Adipocyte (in vitro differentiated cells): ENCODE measurements at regions not wholly inside any gene's neighbourhood (a gene's known extent, or its start where the extent isn't known, plus 50 kb on each side); places are given as distances from the start of the nearest gene placed in this dataset.

Experiments
- DNase-seq: peaks from one replicate; pipeline ENCODE4 v3.0.0-alpha.2; 2015; ENCODE audit warnings: low read depth
- H3K27me3 ChIP-seq: replicated peaks from 2 replicates; pipeline ENCODE4 v1.7.0; 2013; ENCODE audit warnings: mild to moderate bottlenecking, low read length, moderate library complexity; ENCODE audit not compliant: control insufficient read depth, insufficient read depth
- H3K36me3 ChIP-seq: 2 replicates; pipeline ENCODE4 v1.7.0; 2013; ENCODE audit warnings: low read length, mild to moderate bottlenecking, moderate library complexity; ENCODE audit not compliant: control insufficient read depth, insufficient read depth, severe bottlenecking
- H3K4me1 ChIP-seq: 2 replicates; pipeline ENCODE4 v1.7.0; 2013; ENCODE audit warnings: mild to moderate bottlenecking, low read length, moderate library complexity; ENCODE audit not compliant: control insufficient read depth, insufficient read depth
- H3K4me3 ChIP-seq: 2 replicates; pipeline ENCODE4 v1.7.0; 2013; ENCODE audit warnings: mild to moderate bottlenecking, low read length, moderate library complexity
- H3K9ac ChIP-seq: 2 replicates; pipeline ENCODE4 v1.7.0; 2013; ENCODE audit warnings: mild to moderate bottlenecking, low read length, moderate library complexity
- H3K9me3 ChIP-seq: 2 replicates; pipeline ENCODE4 v1.7.0; 2013; ENCODE audit warnings: mild to moderate bottlenecking, low read length, moderate library complexity; ENCODE audit not compliant: control insufficient read depth

GRCh38 chr11:16685914-16686313 lies 52.5 kb upstream of the C11orf58 start:
- H3K4me3 ChIP-seq, result no peak overlapping the region
- H3K9me3 ChIP-seq, result no peaks in the 10 kb centered on the region
- H3K4me1 ChIP-seq, result no peaks in the 10 kb centered on the region
- H3K36me3 ChIP-seq, result no peaks in the 10 kb centered on the region
- H3K27me3 ChIP-seq, result no peaks in the 10 kb centered on the region
- H3K9ac ChIP-seq, result no peak overlapping the region
- DNase-seq, result no peak

GRCh38 chr11:16678466-16679116 lies 59.9 kb upstream of the C11orf58 start:
- Histone ChIP-seq H3K4me3 (no peak overlapping the region), H3K4me1 (no peaks in the 10 kb centered on the region), H3K27me3 (no peaks in the 10 kb centered on the region), H3K9me3 (peaks cover 4% of the 10 kb centered on the region), H3K36me3 (no peaks in the 10 kb centered on the region), H3K9ac (no peak overlapping the region)
- DNase-seq, result no peak

GRCh38 chr11:16669799-16670415 lies 68.5 kb upstream of the C11orf58 start:
- Histone ChIP-seq H3K9ac (no peak overlapping the region), H3K9me3 (peaks cover 6% of the 10 kb centered on the region), H3K36me3 (no peaks in the 10 kb centered on the region), H3K4me3 (no peak overlapping the region), H3K27me3 (no peaks in the 10 kb centered on the region), H3K4me1 (no peaks in the 10 kb centered on the region)
- peak; percentile 2 for DNase-seq

- Histone ChIP-seq H3K36me3 (no peaks in the 10 kb centered on the region), H3K9me3 (no peaks in the 10 kb centered on the region), H3K4me3 (no peak overlapping the region), H3K9ac (no peak overlapping the region), H3K4me1 (no peaks in the 10 kb centered on the region), H3K27me3 (no peaks in the 10 kb centered on the region)
- DNase-seq, result peak; percentile 46
Observed at GRCh38 chr11:16632295-16633200, 105.9 kb upstream of the C11orf58 start.

GRCh38 chr11:16630651-16631050 lies 107.8 kb upstream of the C11orf58 start:
- DNase-seq, result no peak
- H3K4me3 ChIP-seq, result no peak overlapping the region
- H3K4me1 ChIP-seq, result no peaks in the 10 kb centered on the region
- H3K9me3 ChIP-seq, result no peaks in the 10 kb centered on the region
- H3K9ac ChIP-seq, result no peak overlapping the region
- H3K27me3 ChIP-seq, result no peaks in the 10 kb centered on the region
- no peaks in the 10 kb centered on the region for H3K36me3 ChIP-seq

- no peak for DNase-seq
- H3K4me1 ChIP-seq, result peaks cover 5% of the 10 kb centered on the region
- H3K36me3 ChIP-seq, result no peaks in the 10 kb centered on the region
- H3K4me3 ChIP-seq, result no peak overlapping the region
- H3K9me3 ChIP-seq, result peaks cover 2% of the 10 kb centered on the region
- H3K27me3 ChIP-seq, result peaks cover 45% of the 10 kb centered on the region
- no peak overlapping the region for H3K9ac ChIP-seq
Observed at GRCh38 chr11:16618431-16618830, 120.0 kb upstream of the C11orf58 start.

- Histone ChIP-seq H3K4me1 (peaks cover 10% of the 10 kb centered on the region), H3K36me3 (no peaks in the 10 kb centered on the region), H3K27me3 (peaks cover 74% of the 10 kb centered on the region), H3K9me3 (no peaks in the 10 kb centered on the region), H3K4me3 (no peak overlapping the region), H3K9ac (no peak overlapping the region)
- DNase-seq, result no peak
Observed at GRCh38 chr11:16615480-16615879, 123.0 kb upstream of the C11orf58 start.

GRCh38 chr11:16613512-16614381 lies 124.7 kb upstream of the C11orf58 start:
- Histone ChIP-seq H3K9ac (peak overlapping the region; percentile 24), H3K4me3 (peak overlapping the region; percentile 77), H3K9me3 (no peaks in the 10 kb centered on the region), H3K4me1 (peaks cover 10% of the 10 kb centered on the region), H3K27me3 (peaks cover 82% of the 10 kb centered on the region), H3K36me3 (no peaks in the 10 kb centered on the region)
- DNase-seq, result peak; percentile 97

- H3K9ac ChIP-seq, result no peak overlapping the region
- no peaks in the 10 kb centered on the region for H3K36me3 ChIP-seq
- DNase-seq, result no peak
- H3K9me3 ChIP-seq, result no peaks in the 10 kb centered on the region
- H3K27me3 ChIP-seq, result peaks cover 82% of the 10 kb centered on the region
- peak overlapping the region; percentile 77 for H3K4me3 ChIP-seq
- H3K4me1 ChIP-seq, result peaks cover 10% of the 10 kb centered on the region
Observed at GRCh38 chr11:16613262-16613511, 125.3 kb upstream of the C11orf58 start.

- H3K27me3 ChIP-seq, result peaks cover 82% of the 10 kb centered on the region
- H3K4me1 ChIP-seq, result peaks cover 10% of the 10 kb centered on the region
- no peaks in the 10 kb centered on the region for H3K36me3 ChIP-seq
- no peak overlapping the region for H3K9ac ChIP-seq
- peak; percentile 40 for DNase-seq
- H3K9me3 ChIP-seq, result no peaks in the 10 kb centered on the region
- H3K4me3 ChIP-seq, result peak overlapping the region; percentile 77
Observed at GRCh38 chr11:16612566-16613261, 125.7 kb upstream of the C11orf58 start.
